WTC11 (cell line): ENCODE measurements at regions not wholly inside any gene's neighbourhood (a gene's known extent, or its start where the extent isn't known, plus 50 kb on each side); places are given as distances from the start of the nearest gene placed in this dataset.

ENCODE experiments used
- ATAC-seq: fragments of 200-7000 bp; cut with Tn5 transposase; 2 replicates; pipeline ENCODE4 v1.10.0; 2021; ENCODE audit warnings: mild to moderate bottlenecking, moderate library complexity
- CTCF ChIA-PET: fragments of 300-600 bp; sonication (Branson Sonifier 250); formaldehyde crosslinking; loops from one replicate; lab custom pipeline; 2021; ENCODE audit warnings: antibody characterized with exemption; lab: Charles Lee
- POLR2A ChIA-PET: fragments of 350-600 bp; sonication (Branson Sonifier 250); formaldehyde crosslinking; loops from one replicate; lab custom pipeline; 2021; ENCODE audit warnings: antibody characterized with exemption; lab: Charles Lee
- DNase-seq: peaks from one replicate; pipeline ENCODE4 v3.0.0; 2021; ENCODE audit warnings: low spot score
- H3K27ac Mint-ChIP-seq: 2 replicates; pipeline ENCODE4 v1.8.0; 2021; ENCODE audit warnings: mixed read lengths
- H3K27me3 Mint-ChIP-seq: 2 replicates; pipeline ENCODE4 v1.8.0; 2021; ENCODE audit warnings: low read depth, mild to moderate bottlenecking, moderate library complexity, mixed read lengths
- H3K36me3 Mint-ChIP-seq: 2 replicates; pipeline ENCODE4 v1.8.0; 2021; ENCODE audit warnings: mixed read lengths
- H3K4me1 Mint-ChIP-seq: 2 replicates; pipeline ENCODE4 v1.8.0; 2022; ENCODE audit warnings: mixed read lengths
- H3K4me3 Mint-ChIP-seq: 2 replicates; pipeline ENCODE4 v1.8.0; 2021; ENCODE audit warnings: mild to moderate bottlenecking, moderate library complexity, mixed read lengths
- H3K9me3 Mint-ChIP-seq: 2 replicates; pipeline ENCODE4 v1.8.0; 2021; ENCODE audit warnings: mixed read lengths
- ATF1 ChIP-seq: sonication (generic); formaldehyde crosslinking; IDR thresholded peaks from 2 replicates; pipeline ENCODE4 v1.8.1; 2023; ENCODE audit warnings: mild to moderate bottlenecking, moderate library complexity, missing genetic modification reagents
- ELF4 ChIP-seq: sonication (generic); formaldehyde crosslinking; IDR thresholded peaks from 2 replicates; pipeline ENCODE4 v1.8.1; 2022; ENCODE audit warnings: low read depth, mild to moderate bottlenecking, moderate library complexity, missing genetic modification reagents
- FOXJ3 ChIP-seq: sonication (generic); formaldehyde crosslinking; IDR thresholded peaks from 2 replicates; pipeline ENCODE4 v1.9.0; 2021; ENCODE audit warnings: missing genetic modification reagents, mild to moderate bottlenecking, borderline replicate concordance
- GABPB1 ChIP-seq: sonication (generic); formaldehyde crosslinking; IDR thresholded peaks from 2 replicates; pipeline ENCODE4 v1.8.1; 2023; ENCODE audit warnings: mild to moderate bottlenecking, missing genetic modification reagents
- HMGA2 ChIP-seq: fragments of 250-450 bp; sonication (Bioruptor Pico); IDR thresholded peaks from 2 replicates; pipeline ENCODE4 v1.4.0; 2021; ENCODE audit warnings: mild to moderate bottlenecking, moderate library complexity
- MXD4 ChIP-seq: fragments of 250-450 bp; sonication (Bioruptor Pico); IDR thresholded peaks from 2 replicates; pipeline ENCODE4 v1.8.0; 2021; ENCODE audit warnings: mild to moderate bottlenecking, moderate library complexity, borderline replicate concordance
- NR1H2 ChIP-seq: sonication (generic); formaldehyde crosslinking; IDR thresholded peaks from 2 replicates; pipeline ENCODE4 v1.9.0; 2021; ENCODE audit warnings: mild to moderate bottlenecking, moderate library complexity, missing genetic modification reagents
- SMAD3 ChIP-seq: sonication (generic); formaldehyde crosslinking; IDR thresholded peaks from 2 replicates; pipeline ENCODE4 v1.8.0; 2022; ENCODE audit warnings: missing genetic modification reagents, mild to moderate bottlenecking, borderline replicate concordance
- TCF7 ChIP-seq: sonication (generic); formaldehyde crosslinking; IDR thresholded peaks from 2 replicates; pipeline ENCODE4 v1.8.0; 2022; ENCODE audit warnings: mild to moderate bottlenecking, low read depth, missing genetic modification reagents, moderate library complexity
- ZNF138 ChIP-seq: sonication (generic); formaldehyde crosslinking; conservative IDR thresholded peaks from 2 replicates; pipeline ENCODE4 v1.8.1; 2022; ENCODE audit warnings: mild to moderate bottlenecking, moderate library complexity, missing genetic modification reagents
- TF ChIP-seq, protein P1 (sequence below): fragments of 200-600 bp; IDR thresholded peaks from 2 replicates; pipeline ENCODE4 v1.8.0; 2022; ENCODE audit warnings: antibody characterized with exemption
- TF ChIP-seq, protein P2 (sequence below): sonication (generic); formaldehyde crosslinking; IDR thresholded peaks from 2 replicates; pipeline ENCODE4 v1.8.1; 2022; ENCODE audit warnings: low read depth, mild to moderate bottlenecking, moderate library complexity, missing genetic modification reagents, borderline replicate concordance
- TF ChIP-seq, protein P3 (sequence below): sonication (generic); formaldehyde crosslinking; conservative IDR thresholded peaks from 2 replicates; pipeline ENCODE4 v1.8.1; 2023; ENCODE audit warnings: mild to moderate bottlenecking, low read depth, missing genetic modification reagents, moderate library complexity

DNA sequence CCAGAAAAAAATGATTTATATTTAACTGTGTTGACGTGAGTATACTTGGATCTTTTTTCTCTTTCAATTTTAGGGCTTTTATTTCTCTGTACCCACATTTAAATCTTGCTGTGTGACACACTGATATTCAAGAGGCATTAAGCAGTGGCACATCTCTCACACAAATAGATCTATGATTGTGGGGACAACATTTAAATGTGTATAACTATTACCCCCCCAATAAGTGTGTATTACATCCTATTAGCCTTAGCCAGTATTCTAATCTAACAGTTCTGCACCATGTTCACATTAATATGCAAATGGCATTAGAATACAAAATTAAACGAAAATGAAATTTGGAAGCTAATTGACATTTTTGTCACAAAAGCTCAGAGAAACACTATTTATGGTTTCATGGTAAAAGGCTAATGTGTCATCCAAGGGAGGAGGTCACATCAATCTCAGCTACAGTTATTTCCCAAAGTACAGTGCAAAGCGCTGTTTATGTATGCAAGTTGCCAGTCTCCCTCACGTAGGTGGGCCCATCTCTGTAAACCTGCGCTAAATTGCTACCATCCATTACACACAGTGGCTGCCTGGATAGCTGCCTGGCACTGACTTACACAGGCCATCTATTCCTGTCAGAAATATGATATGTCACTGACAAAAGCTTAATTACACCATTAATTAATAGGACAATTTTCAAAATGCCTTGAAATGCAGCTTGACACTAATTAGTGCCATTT is 984.7 kb upstream of the PCDH9 start:
- ATAC-seq (no peak), DNase-seq (no peak)
- TF ChIP-seq, protein P1, sequence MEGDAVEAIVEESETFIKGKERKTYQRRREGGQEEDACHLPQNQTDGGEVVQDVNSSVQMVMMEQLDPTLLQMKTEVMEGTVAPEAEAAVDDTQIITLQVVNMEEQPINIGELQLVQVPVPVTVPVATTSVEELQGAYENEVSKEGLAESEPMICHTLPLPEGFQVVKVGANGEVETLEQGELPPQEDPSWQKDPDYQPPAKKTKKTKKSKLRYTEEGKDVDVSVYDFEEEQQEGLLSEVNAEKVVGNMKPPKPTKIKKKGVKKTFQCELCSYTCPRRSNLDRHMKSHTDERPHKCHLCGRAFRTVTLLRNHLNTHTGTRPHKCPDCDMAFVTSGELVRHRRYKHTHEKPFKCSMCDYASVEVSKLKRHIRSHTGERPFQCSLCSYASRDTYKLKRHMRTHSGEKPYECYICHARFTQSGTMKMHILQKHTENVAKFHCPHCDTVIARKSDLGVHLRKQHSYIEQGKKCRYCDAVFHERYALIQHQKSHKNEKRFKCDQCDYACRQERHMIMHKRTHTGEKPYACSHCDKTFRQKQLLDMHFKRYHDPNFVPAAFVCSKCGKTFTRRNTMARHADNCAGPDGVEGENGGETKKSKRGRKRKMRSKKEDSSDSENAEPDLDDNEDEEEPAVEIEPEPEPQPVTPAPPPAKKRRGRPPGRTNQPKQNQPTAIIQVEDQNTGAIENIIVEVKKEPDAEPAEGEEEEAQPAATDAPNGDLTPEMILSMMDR, result no peak
- TF ChIP-seq, protein P2, sequence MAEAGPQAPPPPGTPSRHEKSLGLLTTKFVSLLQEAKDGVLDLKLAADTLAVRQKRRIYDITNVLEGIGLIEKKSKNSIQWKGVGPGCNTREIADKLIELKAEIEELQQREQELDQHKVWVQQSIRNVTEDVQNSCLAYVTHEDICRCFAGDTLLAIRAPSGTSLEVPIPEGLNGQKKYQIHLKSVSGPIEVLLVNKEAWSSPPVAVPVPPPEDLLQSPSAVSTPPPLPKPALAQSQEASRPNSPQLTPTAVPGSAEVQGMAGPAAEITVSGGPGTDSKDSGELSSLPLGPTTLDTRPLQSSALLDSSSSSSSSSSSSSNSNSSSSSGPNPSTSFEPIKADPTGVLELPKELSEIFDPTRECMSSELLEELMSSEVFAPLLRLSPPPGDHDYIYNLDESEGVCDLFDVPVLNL (CRISPR knock-in tag), result no peak
- TF ChIP-seq TCF7 (CRISPR knock-in tag), result no peak
- ChIA-PET POLR2A (no interaction called here), CTCF (no interaction called here)
- Mint-ChIP-seq H3K4me1 (peaks cover 8% of the 10 kb centered on the region), H3K9me3 (no peaks in the 10 kb centered on the region), H3K27me3 (peaks cover 2% of the 10 kb centered on the region), H3K4me3 (no peak overlapping the region), H3K27ac (no peak overlapping the region), H3K36me3 (no peaks in the 10 kb centered on the region)

DNA sequence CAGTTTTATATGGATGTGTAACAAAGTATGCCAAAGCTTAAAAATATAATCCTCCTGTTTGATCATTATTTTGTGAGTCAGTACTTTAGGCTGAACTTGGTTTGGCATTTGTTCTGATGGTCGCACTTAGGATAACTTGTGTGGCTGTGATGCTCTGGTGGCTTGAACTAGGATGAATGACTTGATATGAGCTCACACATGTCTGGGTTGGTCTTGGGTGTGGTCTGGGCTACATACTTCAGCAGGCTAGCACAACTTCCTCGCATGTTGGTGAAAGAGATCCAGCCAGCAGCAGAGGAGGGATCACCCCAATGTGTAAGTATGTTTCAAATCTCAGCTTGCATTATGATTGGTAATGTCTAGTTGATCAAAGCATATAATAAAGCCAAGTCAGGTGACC is 969.1 kb upstream of the PCDH9 start:
- POLR2A ChIA-PET, result no interaction called here
- H3K27ac Mint-ChIP-seq, result no peak overlapping the region
- TF ChIP-seq ZNF138, result no peak
- no peak for TF ChIP-seq ELF4 (CRISPR knock-in tag)
- TF ChIP-seq SMAD3, result no peak
- TF ChIP-seq MXD4, result no peak
- H3K4me1 Mint-ChIP-seq, result no peaks in the 10 kb centered on the region
- DNase-seq (no peak), ATAC-seq (no peak)
- no peaks in the 10 kb centered on the region for H3K9me3 Mint-ChIP-seq
- H3K36me3 Mint-ChIP-seq, result no peaks in the 10 kb centered on the region
- CTCF ChIA-PET, result no interaction called here
- H3K27me3 Mint-ChIP-seq, result no peaks in the 10 kb centered on the region
- no peak overlapping the region for H3K4me3 Mint-ChIP-seq

DNA sequence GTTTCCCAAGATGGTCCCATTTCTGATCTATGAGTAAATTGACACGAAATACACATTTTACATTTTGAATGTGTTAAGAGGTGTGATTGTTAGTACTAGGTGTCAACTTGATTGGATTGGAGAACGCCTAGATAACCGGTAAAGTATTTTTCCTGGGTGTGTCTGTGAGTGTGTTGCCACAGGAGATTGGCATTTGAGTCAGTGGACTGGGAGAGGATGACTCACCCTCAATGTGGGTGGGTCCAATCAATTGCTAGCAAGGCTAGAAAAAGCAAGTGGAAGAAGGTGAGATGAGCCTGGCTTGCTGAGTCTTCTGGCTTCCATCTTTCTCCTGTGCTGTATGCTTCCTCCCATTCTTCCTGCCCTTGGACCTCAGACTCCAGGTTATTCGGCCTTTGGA is 960.7 kb upstream of the PCDH9 start:
- ChIA-PET CTCF (no interaction called here), POLR2A (no interaction called here)
- Mint-ChIP-seq H3K9me3 (no peaks in the 10 kb centered on the region), H3K27me3 (no peaks in the 10 kb centered on the region), H3K4me1 (peaks cover 2% of the 10 kb centered on the region), H3K27ac (no peak overlapping the region), H3K4me3 (no peak overlapping the region), H3K36me3 (no peaks in the 10 kb centered on the region)
- no peak for ATAC-seq
- TF ChIP-seq HMGA2 (CRISPR knock-in tag) (no peak), GABPB1 (CRISPR knock-in tag) (no peak), ATF1 (no peak), SMAD3 (no peak), NR1H2 (CRISPR knock-in tag) (no peak)
- DNase-seq, result no peak

- 0 out of 2 replicates have a peak, but pooled peaks cover under 1% of the 10 kb centered on the region for H3K9me3 Mint-ChIP-seq
- TF ChIP-seq FOXJ3 (CRISPR knock-in tag), result no peak
- TF ChIP-seq, protein P3, sequence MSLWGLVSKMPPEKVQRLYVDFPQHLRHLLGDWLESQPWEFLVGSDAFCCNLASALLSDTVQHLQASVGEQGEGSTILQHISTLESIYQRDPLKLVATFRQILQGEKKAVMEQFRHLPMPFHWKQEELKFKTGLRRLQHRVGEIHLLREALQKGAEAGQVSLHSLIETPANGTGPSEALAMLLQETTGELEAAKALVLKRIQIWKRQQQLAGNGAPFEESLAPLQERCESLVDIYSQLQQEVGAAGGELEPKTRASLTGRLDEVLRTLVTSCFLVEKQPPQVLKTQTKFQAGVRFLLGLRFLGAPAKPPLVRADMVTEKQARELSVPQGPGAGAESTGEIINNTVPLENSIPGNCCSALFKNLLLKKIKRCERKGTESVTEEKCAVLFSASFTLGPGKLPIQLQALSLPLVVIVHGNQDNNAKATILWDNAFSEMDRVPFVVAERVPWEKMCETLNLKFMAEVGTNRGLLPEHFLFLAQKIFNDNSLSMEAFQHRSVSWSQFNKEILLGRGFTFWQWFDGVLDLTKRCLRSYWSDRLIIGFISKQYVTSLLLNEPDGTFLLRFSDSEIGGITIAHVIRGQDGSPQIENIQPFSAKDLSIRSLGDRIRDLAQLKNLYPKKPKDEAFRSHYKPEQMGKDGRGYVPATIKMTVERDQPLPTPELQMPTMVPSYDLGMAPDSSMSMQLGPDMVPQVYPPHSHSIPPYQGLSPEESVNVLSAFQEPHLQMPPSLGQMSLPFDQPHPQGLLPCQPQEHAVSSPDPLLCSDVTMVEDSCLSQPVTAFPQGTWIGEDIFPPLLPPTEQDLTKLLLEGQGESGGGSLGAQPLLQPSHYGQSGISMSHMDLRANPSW (CRISPR knock-in tag), result no peak
- TF ChIP-seq, all 79 proteins: peak for 0
- peaks cover 7% of the 10 kb centered on the region for H3K4me1 Mint-ChIP-seq
- no peak overlapping the region for H3K27ac Mint-ChIP-seq
- no peak for ATAC-seq
- H3K27me3 Mint-ChIP-seq, result no peaks in the 10 kb centered on the region
- no peaks in the 10 kb centered on the region for H3K36me3 Mint-ChIP-seq
- POLR2A ChIA-PET, result no interaction called here
- CTCF ChIA-PET, result no interaction called here
- H3K4me3 Mint-ChIP-seq, result no peak overlapping the region
- no peak for DNase-seq
Measured at GRCh38 chr13:68185444-68186141, 955.5 kb upstream of the PCDH9 start.
